CD4-positive, alpha-beta T cell treated with Interleukin-15 for 4 hours (primary cell): ENCODE measurements at regions not wholly inside any gene's neighbourhood (a gene's known extent, or its start where the extent isn't known, plus 50 kb on each side); places are given as distances from the start of the nearest gene placed in this dataset.
A peak's percentile ranks its signal among the peaks of the same experiment; 100 is the strongest.

Experiments
- DNase-seq: peaks from one replicate; pipeline ENCODE4 v3.0.0-alpha.2; 2020; ENCODE audit warnings: low spot score

- no peak for DNase-seq
Measured at GRCh38 chr15:97890307-97890706, 70.2 kb upstream of the ARRDC4 start.

- DNase-seq: no peak
Measured at GRCh38 chr15:97892167-97892938, 68.2 kb upstream of the ARRDC4 start.

GRCh38 chr15:97893967-97894366 lies 66.5 kb upstream of the ARRDC4 start:
- no peak for DNase-seq

DNA sequence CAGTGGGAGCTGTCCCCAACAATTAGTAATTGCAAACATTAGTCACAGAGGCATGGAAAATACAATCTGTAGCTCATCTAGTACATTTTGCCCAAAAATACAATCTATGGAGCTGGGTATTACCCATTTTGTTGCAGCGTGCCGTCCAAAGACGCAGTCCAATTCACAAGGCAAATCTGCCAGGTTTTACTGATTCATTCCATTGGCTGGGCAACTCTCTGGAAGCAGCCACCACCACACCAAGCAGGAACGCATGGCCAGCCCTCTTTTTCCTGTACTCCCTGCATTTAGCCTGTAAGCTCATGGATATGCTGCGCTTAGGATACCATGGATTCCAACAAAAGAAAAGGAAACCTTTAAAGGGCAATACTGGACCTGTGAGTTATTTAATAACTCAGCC lies 60.5 kb upstream of the ARRDC4 start:
- DNase-seq: no peak

GRCh38 chr15:97902140-97902780 lies 58.2 kb upstream of the ARRDC4 start:
- DNase-seq: no peak

DNA sequence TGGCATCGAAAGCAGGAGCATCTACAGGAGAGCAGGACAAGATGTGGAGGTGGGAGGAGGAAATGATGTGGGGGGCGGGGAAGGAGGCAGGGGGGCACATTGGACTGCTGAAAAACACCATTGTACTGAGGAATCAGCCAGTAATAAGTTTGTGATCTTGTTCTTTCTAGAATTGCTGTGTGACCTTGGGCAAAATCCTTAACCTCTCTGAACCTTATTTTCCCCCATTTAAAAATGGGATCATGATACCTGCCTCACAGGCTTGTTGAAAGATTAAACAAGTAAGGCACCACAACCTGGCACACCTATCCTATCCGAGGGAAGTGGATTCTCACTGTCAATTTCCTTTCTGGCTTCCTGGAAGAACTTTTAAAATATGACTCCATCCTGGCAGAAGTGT lies 56.9 kb upstream of the ARRDC4 start:
- DNase-seq: no peak

DNA sequence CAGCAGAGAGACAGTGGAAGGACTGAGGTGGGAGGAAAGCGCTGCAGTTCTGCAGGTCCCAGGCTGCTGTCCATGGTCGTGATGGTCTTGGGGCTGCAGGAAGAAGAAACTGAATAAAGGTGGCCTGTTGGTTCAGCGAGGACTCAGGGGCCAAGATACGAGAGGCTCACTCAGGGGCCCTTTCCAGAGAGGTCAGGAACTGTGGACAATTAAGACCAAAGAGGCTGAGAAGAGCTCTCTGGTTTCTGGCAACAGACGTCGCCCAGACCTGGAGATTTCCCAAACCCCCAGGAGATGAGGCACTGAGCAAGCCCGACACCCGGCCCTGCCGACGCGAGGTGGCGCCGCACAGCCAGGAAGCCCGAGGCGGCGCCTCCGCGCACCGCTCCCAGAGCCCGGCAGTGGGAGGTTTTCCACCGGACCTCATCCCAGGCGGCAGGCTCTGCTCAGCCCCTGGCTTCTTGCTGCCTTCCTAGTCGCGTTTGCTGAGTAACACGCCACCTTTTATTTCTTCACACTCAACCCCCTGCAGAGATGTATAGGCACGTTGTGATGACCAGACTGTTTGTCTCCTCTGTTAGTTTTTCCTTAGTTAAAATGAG lies 56.4 kb upstream of the ARRDC4 start:
- DNase-seq: no peak

DNA sequence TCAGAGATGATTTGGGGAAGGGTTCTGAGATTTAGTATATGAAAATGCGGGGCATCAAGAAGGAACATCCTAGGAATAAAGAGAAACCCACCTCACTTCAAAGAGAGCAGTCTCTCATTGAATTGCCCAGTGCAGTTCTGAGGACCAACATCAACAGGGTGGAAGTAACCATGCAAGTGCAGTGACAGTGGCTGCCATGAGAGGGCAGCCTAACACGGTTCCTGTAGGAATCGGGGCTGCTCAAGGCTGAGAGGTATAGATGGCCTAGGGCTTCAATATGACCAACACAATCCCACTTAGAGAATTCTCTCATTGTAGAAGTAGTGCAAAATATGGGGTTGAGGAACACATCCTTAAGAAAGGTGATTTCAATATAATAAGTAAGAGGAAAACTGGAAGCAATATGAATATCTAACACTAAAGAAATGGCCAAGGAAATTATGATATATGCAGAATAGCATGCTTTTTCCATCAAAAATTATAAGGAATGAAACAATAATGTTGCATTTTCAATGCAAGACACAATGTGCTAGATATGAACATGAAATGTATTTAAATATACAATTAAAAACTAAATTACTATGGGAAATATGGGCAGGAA lies 51.1 kb upstream of the ARRDC4 start:
- DNase-seq: peak; percentile 31
